ENCODE measurements at regions not wholly inside any gene's neighbourhood (a gene's known extent, or its start where the extent isn't known, plus 50 kb on each side); places are given as distances from the start of the nearest gene placed in this dataset.

DNA sequence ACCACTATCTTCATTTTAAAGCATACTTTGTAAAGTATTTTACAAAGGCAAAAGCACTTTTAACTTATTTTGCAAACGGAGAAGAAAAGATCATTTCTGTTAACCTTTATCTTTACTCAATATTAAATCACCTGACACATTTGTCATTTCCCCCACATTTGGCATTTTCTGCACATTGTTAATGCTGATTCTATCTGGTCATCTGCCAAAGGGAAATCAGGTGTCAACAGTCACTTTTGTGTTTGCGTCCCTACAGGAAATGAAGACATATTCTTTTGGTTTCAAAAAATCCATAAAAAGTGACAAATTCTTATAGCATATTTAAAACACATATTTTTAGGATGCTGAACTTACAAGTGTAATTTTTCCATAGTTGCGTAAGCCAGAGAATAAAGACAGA lies 191.3 kb upstream of the TMEM161B start:
- ATAC-seq (no peak), FAIRE-seq (no peak), DNase-seq (ENCODE audit: low read depth, low spot score) (no peak)
- no peaks in the 10 kb centered on the region for H3K79me2 ChIP-seq (ENCODE audit: control insufficient read depth, insufficient read depth, low read length)
- ChIA-PET CTCF (no interaction called here), RAD21 (ENCODE audit: unreplicated experiment) (no interaction called here), SMC1A (ENCODE audit: uncharacterized antibody, unreplicated experiment) (no interaction called here), POLR2A (no interaction called here)
- no peaks in the 10 kb centered on the region for H3K27me3 ChIP-seq (replicated peaks in 1 of 2; ENCODE audit: control insufficient read depth in 2 of 2, insufficient read depth in 2 of 2, low read length in 1 of 2)
- H3K27ac ChIP-seq (ENCODE audit: control insufficient read depth, insufficient read depth), result no peak overlapping the region
- H2AFZ ChIP-seq (ENCODE audit: control insufficient read depth, low read depth, low read length), result no peak overlapping the region
- no peaks in the 10 kb centered on the region for H3K4me1 ChIP-seq (ENCODE audit: control insufficient read depth, insufficient read depth, low read length)
- intact Hi-C loops (cut with micrococcal nuclease; ENCODE audit: unreplicated experiment) (no loop called here), in situ Hi-C loops (cut with MboI) (no loop called here)
- no peak overlapping the region for H3K4me3 ChIP-seq
- WGBS (ENCODE audit: insufficient coverage, insufficient replicate concordance, low lambda C conversion rate, missing lambda C conversion rate), result 59% methylated on average over 3 of the region's 3 CpGs
- H3K9ac ChIP-seq (ENCODE audit: control insufficient read depth, insufficient read depth, low read length), result no peak overlapping the region
- H3K4me2 ChIP-seq (ENCODE audit: control insufficient read depth, insufficient read depth), result no peak overlapping the region
- TF ChIP-seq BCLAF1 (IDR thresholded peaks at IDR 0.05) (no peak), CBX3 (IDR thresholded peaks at IDR 0.05; ENCODE audit: borderline replicate concordance, low read depth) (no peak), ZNF24 (IDR thresholded peaks at IDR 0.05) (no peak), ZNF207 (IDR thresholded peaks at IDR 0.05; ENCODE audit: borderline replicate concordance) (no peak), KLF5 (IDR thresholded peaks at IDR 0.05; ENCODE audit: partially characterized antibody) (no peak), E2F4 (IDR thresholded peaks at IDR 0.05; ENCODE audit: low read depth, low read length) (no peak), POLR2AphosphoS5 (IDR thresholded peaks at IDR 0.05; ENCODE audit: low read length) (no peak), EP300 (IDR thresholded peaks at IDR 0.05; ENCODE audit: borderline replicate concordance in 1 of 2, control insufficient read depth in 1 of 2, low read depth in 2 of 2, low read length in 2 of 2) (no peak), IRF4 (IDR thresholded peaks at IDR 0.05; ENCODE audit: low read depth, low read length) (no peak), SRF (IDR thresholded peaks at IDR 0.05; ENCODE audit: low read depth in 2 of 2, low read length in 2 of 2) (no peak), CHD1 (IDR thresholded peaks at IDR 0.05; ENCODE audit: low read depth, low read length) (no peak), ZSCAN29 (IDR thresholded peaks at IDR 0.05) (no peak), MEF2B (IDR thresholded peaks at IDR 0.05; ENCODE audit: partially characterized antibody, poor library complexity, severe bottlenecking) (no peak), ETV6 (conservative IDR thresholded peaks at IDR 0.05 in 1 of 2, IDR thresholded peaks at IDR 0.05 in 1 of 2; ENCODE audit: borderline replicate concordance in 1 of 2, low read depth in 1 of 2) (no peak), SMC3 (IDR thresholded peaks at IDR 0.05; ENCODE audit: borderline replicate concordance, low read length) (no peak), PML (IDR thresholded peaks at IDR 0.05; ENCODE audit: low read length) (no peak), PRDM15 (CRISPR knock-in tag; IDR thresholded peaks at IDR 0.05) (no peak)
- H3K9me3 ChIP-seq (replicated peaks; ENCODE audit: control insufficient read depth, insufficient read depth, low read length), result no peaks in the 10 kb centered on the region
- no peaks in the 10 kb centered on the region for H3K36me3 ChIP-seq (ENCODE audit: control insufficient read depth in 2 of 2, insufficient read depth in 2 of 2, low read length in 1 of 2)
- BruUV-seq (replicated peaks), result no TSS peak
- no peaks in the 10 kb centered on the region for H4K20me1 ChIP-seq (ENCODE audit: control insufficient read depth, insufficient read depth)

Data from GM12878 (cell line).